HUES48 (cell line): ENCODE measurements at regions not wholly inside any gene's neighbourhood (a gene's known extent, or its start where the extent isn't known, plus 50 kb on each side); places are given as distances from the start of the nearest gene placed in this dataset.
"Not testable (repeated sequence)": the region's sequence is repeated elsewhere in the genome, so short reads cannot be mapped to it uniquely, and the experiment has no call there.

Experiments
- H3K27ac ChIP-seq: one replicate; pipeline ENCODE4 v1.7.0; 2013; ENCODE audit warnings: low read depth, low read length, inconsistent platforms
- H3K27me3 ChIP-seq: 2 replicates; pipeline ENCODE4 v1.6.1; 2013; ENCODE audit warnings: mild to moderate bottlenecking, low read length; ENCODE audit not compliant: control insufficient read depth, insufficient read depth
- H3K36me3 ChIP-seq: 2 replicates; pipeline ENCODE4 v1.6.1; 2013; ENCODE audit warnings: low read length; ENCODE audit not compliant: control insufficient read depth, insufficient read depth
- H3K4me1 ChIP-seq: 2 replicates; pipeline ENCODE4 v1.6.1; 2013; ENCODE audit warnings: mild to moderate bottlenecking, low read length; ENCODE audit not compliant: control insufficient read depth, insufficient read depth
- H3K4me3 ChIP-seq: 2 replicates; pipeline ENCODE4 v1.5.1; 2013; ENCODE audit warnings: mild to moderate bottlenecking, low read depth, low read length
- H3K9ac ChIP-seq: 2 replicates; pipeline ENCODE4 v1.6.1; 2013; ENCODE audit warnings: mild to moderate bottlenecking, low read depth, low read length, moderate library complexity
- H3K9me3 ChIP-seq: 2 replicates; pipeline ENCODE4 v1.6.1; 2013; ENCODE audit warnings: low read length; ENCODE audit not compliant: control insufficient read depth, insufficient read depth

DNA sequence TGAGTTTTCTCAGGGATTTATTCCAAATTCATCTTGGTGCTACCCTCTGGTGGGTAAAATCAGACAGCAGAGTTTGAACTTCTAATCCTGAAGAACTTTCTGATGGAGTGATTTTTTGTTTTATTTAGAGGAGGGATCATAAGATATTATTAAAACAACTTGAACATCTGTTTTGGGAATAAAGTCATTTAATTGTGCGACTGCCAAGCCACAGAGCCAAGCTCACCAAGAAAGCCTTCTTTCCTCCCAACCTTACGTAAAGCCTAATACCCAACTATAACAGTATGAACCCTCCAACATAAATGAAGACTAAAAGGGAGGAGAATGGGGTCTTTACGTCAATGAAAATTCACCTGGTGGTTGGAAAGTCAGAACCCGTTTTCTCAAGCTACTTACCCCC lies 205.5 kb upstream of the IGF1 start:
- Histone ChIP-seq H3K9me3 (no peaks in the 10 kb centered on the region), H3K4me1 (no peaks in the 10 kb centered on the region), H3K27ac (no peak overlapping the region)

DNA sequence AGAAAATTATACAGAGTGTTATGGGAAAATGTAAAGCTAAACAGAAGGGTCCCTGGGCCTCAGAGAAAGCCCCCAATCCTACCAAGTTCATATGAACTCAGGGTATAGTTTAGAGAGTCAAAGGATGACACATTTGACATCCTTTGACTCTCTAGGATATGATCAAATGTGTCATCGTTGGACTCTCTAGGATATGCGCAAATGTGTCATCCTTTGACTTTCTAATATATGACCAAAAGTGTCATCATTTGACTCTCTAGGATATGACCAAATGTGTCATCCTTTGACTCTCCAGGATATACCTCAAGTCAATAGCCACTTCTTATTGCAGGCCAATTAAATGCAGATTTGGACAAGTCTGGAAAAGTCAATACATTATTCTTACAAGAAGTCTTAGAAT lies 204.8 kb upstream of the IGF1 start:
- Histone ChIP-seq H3K4me1 (peaks cover 5% of the 10 kb centered on the region; the same call in 1 of the 2 replicates), H3K36me3 (no peaks in the 10 kb centered on the region), H3K27me3 (no peaks in the 10 kb centered on the region), H3K9ac (no peak overlapping the region), H3K27ac (no peak overlapping the region), H3K4me3 (no peak overlapping the region), H3K9me3 (no peaks in the 10 kb centered on the region)

More for the DNA sequence above, 205.5 kb upstream of the IGF1 start:
- no peaks in the 10 kb centered on the region for H3K36me3 ChIP-seq
- no peak overlapping the region for H3K4me3 ChIP-seq
- H3K27me3 ChIP-seq: no peaks in the 10 kb centered on the region
- no peak overlapping the region for H3K9ac ChIP-seq

DNA sequence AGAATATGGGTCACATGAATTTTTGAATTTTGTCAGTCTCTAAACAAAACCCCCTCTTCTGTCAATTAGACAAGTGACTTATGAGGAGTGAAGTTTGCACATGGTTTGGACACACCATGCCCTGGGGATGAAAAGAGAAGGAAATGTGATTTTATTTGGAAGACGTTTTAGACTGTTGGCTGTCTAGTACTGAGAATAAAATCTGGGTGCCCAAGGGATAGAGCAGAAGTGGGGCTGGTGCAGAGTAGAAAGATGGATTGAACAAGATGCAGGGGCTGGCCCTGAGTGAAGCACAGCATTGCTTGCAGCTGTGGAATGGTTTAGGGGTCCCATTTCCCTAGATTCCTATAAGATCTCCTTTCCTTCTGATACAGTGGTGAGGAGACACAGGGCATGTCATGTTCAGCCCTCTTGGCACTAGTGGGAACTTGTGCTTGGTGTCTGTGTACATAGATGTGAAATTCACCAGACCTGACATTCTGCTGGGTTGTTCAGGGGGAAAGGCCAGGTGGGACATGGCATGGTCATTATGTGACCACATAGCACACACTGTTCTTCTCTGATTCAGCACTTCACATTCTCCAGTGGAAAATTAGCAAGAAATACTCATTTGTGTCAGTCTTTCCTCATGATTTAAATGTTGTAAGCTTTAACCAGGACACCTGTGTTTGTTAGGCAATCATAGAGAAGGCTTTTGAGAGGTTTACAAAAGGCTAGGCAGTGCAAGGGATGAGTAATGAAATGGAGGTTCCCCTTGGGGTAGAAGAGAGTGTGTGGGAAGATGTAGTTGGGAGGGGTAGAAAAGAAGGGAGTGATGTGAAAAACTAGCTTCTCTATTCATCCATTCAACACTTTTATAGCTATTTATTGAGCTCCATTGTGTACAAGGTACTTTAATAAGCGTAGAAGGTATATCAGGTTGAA lies 202.3 kb upstream of the IGF1 start:
- no peak overlapping the region for H3K4me3 ChIP-seq
- no peaks in the 10 kb centered on the region for H3K27me3 ChIP-seq
- no peaks in the 10 kb centered on the region for H3K9me3 ChIP-seq
- no peaks in the 10 kb centered on the region for H3K36me3 ChIP-seq
- no peak overlapping the region for H3K27ac ChIP-seq
- peaks cover 8% of the 10 kb centered on the region; the same call in 1 of the 2 replicates for H3K4me1 ChIP-seq
- H3K9ac ChIP-seq: no peak overlapping the region

DNA sequence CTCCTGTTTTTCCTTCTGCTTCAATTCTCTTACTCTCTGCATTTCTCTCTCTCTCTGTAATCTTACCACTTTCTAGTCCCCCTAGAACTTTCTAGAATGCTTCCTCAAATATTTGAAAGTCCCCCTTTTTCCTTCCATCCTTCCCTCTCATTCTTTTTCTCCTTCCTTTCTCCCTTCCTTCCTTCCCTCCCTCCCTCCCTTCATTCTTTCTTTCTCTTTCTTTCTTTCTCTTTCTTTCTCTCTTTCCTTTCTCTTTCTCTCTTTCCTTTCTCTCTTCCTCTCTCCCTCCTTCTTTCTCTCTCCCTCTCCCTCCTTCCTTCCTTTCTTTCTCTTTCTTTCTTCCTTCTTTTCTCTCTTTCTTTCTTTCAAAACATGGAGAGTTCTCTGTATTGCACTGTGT lies 201.4 kb upstream of the IGF1 start:
- no peaks in the 10 kb centered on the region for H3K36me3 ChIP-seq
- no peak overlapping the region for H3K9ac ChIP-seq
- H3K27ac ChIP-seq: no peak overlapping the region
- H3K4me1 ChIP-seq: peaks cover 8% of the 10 kb centered on the region; the same call in 1 of the 2 replicates
- no peaks in the 10 kb centered on the region for H3K27me3 ChIP-seq
- H3K4me3 ChIP-seq: no peak overlapping the region
- no peaks in the 10 kb centered on the region for H3K9me3 ChIP-seq

DNA sequence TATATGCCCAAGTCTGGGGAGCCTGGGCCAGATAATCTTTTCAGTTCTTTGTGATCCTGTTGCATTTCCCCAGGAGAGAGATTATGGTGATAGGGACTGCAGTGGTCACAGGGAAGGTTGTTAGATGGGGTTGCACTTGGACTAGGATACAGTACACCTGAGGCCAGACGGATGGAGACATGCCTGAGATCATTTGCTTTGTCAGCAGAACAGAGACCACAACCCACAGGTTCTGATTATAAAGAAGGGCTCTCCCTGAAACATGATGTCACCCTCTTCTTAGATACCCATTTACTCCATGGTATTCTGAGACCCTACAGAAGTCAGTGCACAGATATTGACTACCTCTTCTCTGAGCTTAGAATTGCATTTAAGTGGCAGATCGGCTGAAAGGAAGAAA lies 200.9 kb upstream of the IGF1 start:
- Histone ChIP-seq H3K9ac (no peak overlapping the region), H3K27ac (no peak overlapping the region), H3K36me3 (no peaks in the 10 kb centered on the region), H3K4me1 (peaks cover 8% of the 10 kb centered on the region; the same call in 1 of the 2 replicates), H3K9me3 (no peaks in the 10 kb centered on the region), H3K27me3 (no peaks in the 10 kb centered on the region), H3K4me3 (no peak overlapping the region)

DNA sequence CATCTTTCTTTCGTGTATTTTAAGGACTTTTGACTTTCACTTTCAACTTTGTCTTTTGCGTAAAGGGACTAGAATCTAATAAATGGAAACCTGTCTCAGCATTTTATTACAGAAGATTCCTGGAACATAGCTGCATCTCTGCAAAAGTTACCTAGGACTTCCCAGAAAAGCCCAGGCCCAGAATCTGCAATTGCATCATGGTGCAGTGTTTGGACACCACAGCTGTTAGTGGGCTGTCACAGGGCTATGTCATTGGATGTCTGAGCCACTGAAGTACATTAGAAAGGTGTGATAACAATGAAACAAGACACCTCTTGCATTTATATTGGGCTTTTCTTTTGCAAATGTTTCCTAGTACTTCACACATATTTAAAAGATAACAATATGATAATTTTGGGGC lies 199.9 kb upstream of the IGF1 start:
- H3K9ac ChIP-seq: no peak overlapping the region
- H3K27me3 ChIP-seq: no peaks in the 10 kb centered on the region
- H3K4me3 ChIP-seq: no peak overlapping the region
- H3K27ac ChIP-seq: no peak overlapping the region
- no peaks in the 10 kb centered on the region for H3K9me3 ChIP-seq
- H3K4me1 ChIP-seq: peaks cover 8% of the 10 kb centered on the region; the same call in 1 of the 2 replicates
- H3K36me3 ChIP-seq: no peaks in the 10 kb centered on the region

DNA sequence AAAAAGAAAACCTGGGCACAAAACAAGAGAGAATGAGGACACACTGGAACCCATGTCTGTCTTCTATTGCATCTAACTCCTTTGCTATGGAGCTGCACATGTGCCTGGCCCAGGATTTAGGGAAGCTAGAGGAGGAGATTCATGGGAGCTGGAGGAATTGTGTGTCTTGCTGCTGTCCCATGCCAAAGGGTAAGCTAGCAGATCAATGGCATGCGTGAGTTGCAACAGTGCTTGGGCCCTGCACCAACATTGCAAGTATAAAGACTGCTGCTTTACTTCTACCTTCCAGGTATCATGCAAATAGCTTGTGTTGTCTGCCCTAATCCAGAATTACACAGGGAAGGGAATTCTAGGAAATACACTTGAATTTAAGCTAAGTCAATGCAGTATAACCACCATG lies 196.4 kb upstream of the IGF1 start:
- no peak overlapping the region for H3K27ac ChIP-seq
- peaks cover 8% of the 10 kb centered on the region; the same call in 1 of the 2 replicates for H3K4me1 ChIP-seq
- no peak overlapping the region for H3K9ac ChIP-seq
- no peaks in the 10 kb centered on the region for H3K36me3 ChIP-seq
- H3K27me3 ChIP-seq: no peaks in the 10 kb centered on the region
- peaks cover 12% of the 10 kb centered on the region for H3K9me3 ChIP-seq
- H3K4me3 ChIP-seq: no peak overlapping the region

DNA sequence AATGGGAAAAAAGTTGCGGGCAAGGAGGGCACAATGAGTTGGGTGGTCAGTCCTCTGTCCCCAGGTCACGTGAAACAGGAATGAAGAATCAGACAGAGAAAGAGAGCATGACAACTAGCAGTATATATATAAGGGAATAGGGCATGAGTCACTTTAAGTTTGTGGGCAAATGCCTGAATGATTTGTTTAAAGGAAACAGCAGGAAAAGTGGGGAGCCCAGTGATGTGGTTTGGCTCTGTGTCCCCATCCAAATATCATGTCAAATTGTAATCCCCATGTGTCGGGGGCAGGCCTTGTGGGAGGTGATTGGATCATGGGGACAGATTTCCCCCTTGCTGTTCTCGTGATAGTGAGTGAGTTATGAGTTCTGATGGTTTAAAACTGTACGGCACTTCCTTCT lies 195.3 kb upstream of the IGF1 start:
- Histone ChIP-seq H3K27me3 (no peaks in the 10 kb centered on the region), H3K9ac (no peak overlapping the region), H3K4me3 (no peak overlapping the region), H3K4me1 (peaks cover 8% of the 10 kb centered on the region; the same call in 1 of the 2 replicates), H3K9me3 (peaks cover 12% of the 10 kb centered on the region), H3K27ac (no peak overlapping the region), H3K36me3 (no peaks in the 10 kb centered on the region)

DNA sequence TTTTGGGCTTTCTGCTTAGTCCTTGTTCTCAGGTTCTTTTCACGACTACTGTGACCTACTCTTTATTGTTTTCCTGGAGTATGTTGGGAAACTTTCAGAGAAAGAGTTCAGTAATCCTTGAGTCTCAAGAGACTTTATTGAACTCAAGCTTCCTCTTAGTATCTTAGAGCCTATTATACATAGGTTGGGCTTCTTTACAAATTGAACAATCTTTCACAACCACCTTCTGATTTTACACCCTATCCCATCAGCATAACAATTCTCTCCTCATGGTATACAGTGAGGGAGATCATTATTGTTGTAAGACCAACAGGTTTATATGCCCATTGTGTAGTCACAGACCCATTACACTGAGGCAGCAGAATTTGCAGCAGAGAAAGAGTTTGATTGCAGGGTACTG lies 193.2 kb upstream of the IGF1 start:
- Histone ChIP-seq H3K9me3 (peaks cover 12% of the 10 kb centered on the region), H3K4me3 (no peak overlapping the region), H3K27ac (no peak overlapping the region), H3K27me3 (no peaks in the 10 kb centered on the region), H3K9ac (no peak overlapping the region), H3K36me3 (no peaks in the 10 kb centered on the region), H3K4me1 (peaks cover 7% of the 10 kb centered on the region; the same call in 1 of the 2 replicates)

DNA sequence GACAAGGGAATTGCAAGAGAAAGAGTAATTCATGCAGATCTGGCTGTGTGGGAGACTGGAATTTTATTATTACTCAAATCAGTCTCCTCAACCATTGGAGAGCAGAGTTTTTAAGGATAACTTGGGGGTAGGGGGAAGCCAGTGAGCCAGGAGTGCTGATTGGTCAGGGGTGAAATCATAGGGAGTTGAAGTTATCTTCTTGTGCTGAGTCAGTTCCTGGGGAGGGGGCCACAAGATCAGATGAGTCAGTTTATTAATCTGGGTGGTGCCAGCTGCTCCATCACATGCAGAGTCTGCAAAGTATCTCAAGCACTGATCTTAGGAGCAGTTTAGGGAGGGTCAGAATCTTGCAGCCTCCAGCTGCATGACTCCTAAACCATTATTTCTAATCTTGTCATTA lies 191.8 kb upstream of the IGF1 start:
- H3K9ac ChIP-seq, H3K4me1 ChIP-seq, H3K27me3 ChIP-seq, H3K4me3 ChIP-seq, H3K36me3 ChIP-seq, H3K27ac ChIP-seq: not testable (repeated sequence)
- peaks cover 12% of the 10 kb centered on the region for H3K9me3 ChIP-seq

DNA sequence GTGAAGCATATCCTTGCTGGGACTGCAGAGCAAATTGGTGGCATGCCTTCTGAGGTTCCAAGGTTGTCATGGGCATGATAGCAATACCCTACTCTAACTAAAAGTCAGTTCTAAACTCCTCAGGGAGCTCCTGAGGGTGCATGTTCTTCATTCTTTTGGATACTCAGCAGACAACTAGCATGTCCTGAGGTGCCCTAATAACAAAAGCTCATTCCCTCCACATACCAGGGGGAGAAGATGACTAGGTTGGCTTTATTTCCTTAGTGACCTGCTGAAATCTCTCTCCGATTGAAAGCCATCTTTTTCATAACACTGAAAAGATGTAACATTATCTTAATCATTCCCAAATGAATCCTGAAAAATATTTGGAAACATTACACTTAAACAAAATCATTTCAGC lies 188.7 kb upstream of the IGF1 start:
- no peak overlapping the region for H3K4me3 ChIP-seq
- H3K27ac ChIP-seq: no peak overlapping the region
- H3K9me3 ChIP-seq: peaks cover 9% of the 10 kb centered on the region
- peaks cover 7% of the 10 kb centered on the region; the same call in 1 of the 2 replicates for H3K4me1 ChIP-seq
- H3K36me3 ChIP-seq: no peaks in the 10 kb centered on the region
- H3K9ac ChIP-seq: no peak overlapping the region
- H3K27me3 ChIP-seq: no peaks in the 10 kb centered on the region
